GM23338 (cell line): ENCODE measurements at regions not wholly inside any gene's neighbourhood (a gene's known extent, or its start where the extent isn't known, plus 50 kb on each side); places are given as distances from the start of the nearest gene placed in this dataset.
A peak's percentile ranks its signal among the peaks of the same experiment; 100 is the strongest.

ENCODE experiments used
- ATAC-seq: fragments of 200-7000 bp; cut with Tn5 transposase; 3 replicates; pipeline ENCODE4 v1.9.1; 2020
- DNase-seq: peaks from one replicate; pipeline ENCODE4 v3.0.0-alpha.2; 2015; ENCODE audit warnings: low spot score
- H2AFZ ChIP-seq: fragments of 200-600 bp; sonication (generic); 2 replicates; pipeline ENCODE4 v1.8.0; 2016; ENCODE audit warnings: antibody characterized with exemption, mild to moderate bottlenecking, moderate library complexity
- H3F3A ChIP-seq: fragments of 200-600 bp; sonication (generic); replicated peaks from 2 replicates; pipeline ENCODE4 v1.8.0; 2017; ENCODE audit warnings: antibody characterized with exemption, mixed run types, low read depth
- H3K27ac ChIP-seq: fragments of 200-600 bp; sonication (generic); 2 replicates; pipeline ENCODE4 v1.6.1; 2016; ENCODE audit warnings: low read depth
- H3K27me3 ChIP-seq: fragments of 200-600 bp; sonication (generic); 2 replicates; pipeline ENCODE4 v1.8.0; 2016; ENCODE audit warnings: mild to moderate bottlenecking, mixed run types, moderate library complexity; ENCODE audit not compliant: insufficient read depth
- H3K36me3 ChIP-seq: fragments of 200-600 bp; sonication (generic); 2 replicates; pipeline ENCODE4 v1.8.0; 2016; ENCODE audit warnings: mild to moderate bottlenecking; ENCODE audit not compliant: insufficient read depth
- H3K4me1 ChIP-seq: fragments of 200-600 bp; sonication (generic); 2 replicates; pipeline ENCODE4 v1.8.0; 2016; ENCODE audit warnings: mild to moderate bottlenecking, moderate library complexity; ENCODE audit not compliant: insufficient read depth
- H3K4me2 ChIP-seq: fragments of 200-600 bp; sonication (generic); 2 replicates; pipeline ENCODE4 v1.7.1; 2017; ENCODE audit warnings: mixed run types
- H3K4me3 ChIP-seq: fragments of 200-600 bp; sonication (generic); 2 replicates; pipeline ENCODE4 v1.6.1; 2016; ENCODE audit warnings: mixed run types
- H3K79me2 ChIP-seq: fragments of 200-600 bp; sonication (generic); replicated peaks from 2 replicates; pipeline ENCODE4 v1.8.0; 2017; ENCODE audit warnings: mild to moderate bottlenecking; ENCODE audit not compliant: insufficient read depth
- H3K9me2 ChIP-seq: fragments of 200-600 bp; sonication (generic); 2 replicates; pipeline ENCODE4 v1.8.0; 2017; ENCODE audit not compliant: insufficient read depth
- H4K20me1 ChIP-seq: fragments of 200-600 bp; sonication (generic); replicated peaks from 2 replicates; pipeline ENCODE4 v1.8.0; 2017; ENCODE audit warnings: mild to moderate bottlenecking; ENCODE audit not compliant: insufficient read depth
- H3K27ac Mint-ChIP-seq: 2 replicates; pipeline ENCODE4 v1.8.0; 2020; ENCODE audit warnings: inconsistent platforms, mild to moderate bottlenecking, moderate library complexity, mixed read lengths
- H3K27me3 Mint-ChIP-seq: 3 replicates; pipeline ENCODE4 v1.8.0; 2022; ENCODE audit warnings: low read depth, mild to moderate bottlenecking, moderate library complexity, mixed read lengths, inconsistent platforms; ENCODE audit not compliant: insufficient read depth, poor library complexity
- H3K36me3 Mint-ChIP-seq: 3 replicates; pipeline ENCODE4 v1.8.0; 2021; ENCODE audit warnings: low read depth, mild to moderate bottlenecking, inconsistent platforms, moderate library complexity, mixed read lengths
- H3K4me1 Mint-ChIP-seq: 3 replicates; pipeline ENCODE4 v1.8.0; 2020; ENCODE audit warnings: mild to moderate bottlenecking, inconsistent platforms, mixed read lengths
- H3K4me3 Mint-ChIP-seq: 3 replicates; pipeline ENCODE4 v1.8.0; 2021; ENCODE audit warnings: moderate library complexity, mild to moderate bottlenecking, inconsistent platforms, mixed read lengths
- H3K9me3 Mint-ChIP-seq: 3 replicates; pipeline ENCODE4 v1.8.0; 2020; ENCODE audit warnings: moderate library complexity, mild to moderate bottlenecking, inconsistent platforms, mixed read lengths
- CREB1 ChIP-seq: fragments of 250-450 bp; sonication (Bioruptor Pico); IDR thresholded peaks from 2 replicates; pipeline ENCODE4 v1.5.0; 2020; ENCODE audit warnings: low read depth, mild to moderate bottlenecking, moderate library complexity
- CTCF ChIP-seq, 2 experiments: fragments of 200-600 bp in 1 of 2; sonication (generic) in 1 of 2; conservative IDR thresholded peaks; 2 replicates each; pipeline versions ENCODE4 v1.5.1 to v1.6.1; 2016 to 2017; ENCODE audit warnings: antibody characterized with exemption in 2 of 2, low read depth in 2 of 2, mild to moderate bottlenecking in 2 of 2, moderate library complexity in 1 of 2
- EZH2 ChIP-seq: fragments of 200-600 bp; sonication (generic); IDR thresholded peaks from one replicate; pipeline ENCODE4 v1.8.0; 2017; ENCODE audit warnings: antibody characterized with exemption, mild to moderate bottlenecking, low read depth; ENCODE audit not compliant: unreplicated experiment
- EZH2phosphoT487 ChIP-seq: fragments of 200-600 bp; sonication (generic); IDR thresholded peaks from one replicate; pipeline ENCODE4 v1.8.1; 2018; ENCODE audit warnings: antibody characterized with exemption; ENCODE audit not compliant: unreplicated experiment
- JUNB ChIP-seq: IDR thresholded peaks from one replicate; pipeline ENCODE4 v1.6.1; 2016; ENCODE audit warnings: antibody characterized with exemption; ENCODE audit not compliant: unreplicated experiment
- NANOG ChIP-seq: IDR thresholded peaks from 2 replicates; pipeline ENCODE4 v1.6.1; 2016; ENCODE audit warnings: antibody characterized with exemption, borderline replicate concordance
- POLR2AphosphoS5 ChIP-seq: IDR thresholded peaks from 2 replicates; pipeline ENCODE4 v1.6.1; 2016; ENCODE audit warnings: antibody characterized with exemption, low read depth
- REST ChIP-seq: IDR thresholded peaks from one replicate; pipeline ENCODE4 v1.6.1; 2018; ENCODE audit warnings: antibody characterized with exemption; ENCODE audit not compliant: unreplicated experiment
- STAT1 ChIP-seq: IDR thresholded peaks from one replicate; pipeline ENCODE4 v1.6.1; 2016; ENCODE audit warnings: antibody characterized with exemption; ENCODE audit not compliant: unreplicated experiment
- ZNF114 ChIP-seq: fragments of 250-450 bp; sonication (Bioruptor Pico); IDR thresholded peaks from 2 replicates; pipeline ENCODE4 v1.5.0; 2020; ENCODE audit warnings: mild to moderate bottlenecking, moderate library complexity
- ZNF331 ChIP-seq: fragments of 250-450 bp; sonication (Bioruptor Pico); IDR thresholded peaks from 2 replicates; pipeline ENCODE4 v1.5.0; 2020; ENCODE audit warnings: low read depth, mild to moderate bottlenecking, moderate library complexity
- ZNF462 ChIP-seq: fragments of 250-450 bp; sonication (Bioruptor Pico); IDR thresholded peaks from 2 replicates; pipeline ENCODE4 v1.5.0; 2020; ENCODE audit warnings: mild to moderate bottlenecking, moderate library complexity
- TF ChIP-seq, protein P1 (sequence below): IDR thresholded peaks from 2 replicates; pipeline ENCODE4 v1.6.1; 2016; ENCODE audit warnings: antibody characterized with exemption

DNA sequence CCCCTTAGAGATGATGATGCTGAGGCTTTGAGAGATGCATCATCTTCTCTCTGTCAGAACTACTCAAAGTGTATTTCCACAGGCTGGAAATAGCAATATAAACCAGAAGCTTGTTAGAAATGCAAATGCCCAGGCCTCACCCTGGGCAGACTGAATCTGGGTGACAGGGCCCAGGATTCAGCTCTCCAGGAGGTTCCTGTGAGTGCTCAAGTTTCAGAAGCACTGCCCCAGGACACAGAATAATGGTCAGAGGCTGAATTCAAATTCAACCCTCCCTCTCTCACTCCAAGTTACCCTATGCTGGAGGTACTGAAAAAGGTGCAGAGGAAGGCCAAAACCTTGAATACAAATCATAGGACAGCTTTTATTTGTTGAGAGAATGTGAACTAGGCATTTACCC, 98.5 kb upstream of the NGF start:
- Histone ChIP-seq H3F3A (no peaks in the 10 kb centered on the region), H3K4me1 (peaks cover 20% of the 10 kb centered on the region), H3K36me3 (no peaks in the 10 kb centered on the region), H3K79me2 (no peaks in the 10 kb centered on the region), H3K4me2 (peak overlapping the region; percentile 53), H3K9me2 (no peaks in the 10 kb centered on the region; the same call in 1 of the 2 replicates), H3K27ac (no peak overlapping the region), H2AFZ (no peak overlapping the region), H4K20me1 (no peaks in the 10 kb centered on the region), H3K27me3 (no peaks in the 10 kb centered on the region), H3K4me3 (0 out of 2 replicates have a peak overlapping the region, but pooled peaks have one; percentile 12)
- Mint-ChIP-seq H3K4me3 (no peak overlapping the region), H3K9me3 (peaks cover 5% of the 10 kb centered on the region; the same call in 1 of the 3 replicates), H3K36me3 (no peaks in the 10 kb centered on the region), H3K4me1 (peaks cover 18% of the 10 kb centered on the region), H3K27ac (no peak overlapping the region), H3K27me3 (peaks cover 2% of the 10 kb centered on the region)
- DNase-seq: peak; percentile 32
- peak; percentile 86 for ATAC-seq
- TF ChIP-seq POLR2AphosphoS5 (no peak), ZNF331 (CRISPR knock-in tag) (no peak), CREB1 (CRISPR knock-in tag) (no peak), NANOG (no peak), JUNB (no peak), EZH2phosphoT487 (no peak), EZH2 (no peak), ZNF462 (CRISPR knock-in tag) (no peak), REST (no peak), STAT1 (no peak), CTCF (conservative IDR thresholded peaks at IDR 0.05; ENCODE audit: low read depth in 2 of 2) (no peak), ZNF114 (CRISPR knock-in tag) (no peak)
- TF ChIP-seq, protein P1, sequence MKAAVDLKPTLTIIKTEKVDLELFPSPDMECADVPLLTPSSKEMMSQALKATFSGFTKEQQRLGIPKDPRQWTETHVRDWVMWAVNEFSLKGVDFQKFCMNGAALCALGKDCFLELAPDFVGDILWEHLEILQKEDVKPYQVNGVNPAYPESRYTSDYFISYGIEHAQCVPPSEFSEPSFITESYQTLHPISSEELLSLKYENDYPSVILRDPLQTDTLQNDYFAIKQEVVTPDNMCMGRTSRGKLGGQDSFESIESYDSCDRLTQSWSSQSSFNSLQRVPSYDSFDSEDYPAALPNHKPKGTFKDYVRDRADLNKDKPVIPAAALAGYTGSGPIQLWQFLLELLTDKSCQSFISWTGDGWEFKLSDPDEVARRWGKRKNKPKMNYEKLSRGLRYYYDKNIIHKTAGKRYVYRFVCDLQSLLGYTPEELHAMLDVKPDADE: no peak
